Renal cortex interstitium (tissue), 11 donors: ENCODE measurements at regions not wholly inside any gene's neighbourhood (a gene's known extent, or its start where the extent isn't known, plus 50 kb on each side); places are given as distances from the start of the nearest gene placed in this dataset.

Experiments used
- DNase-seq, 11 donors: peaks; one replicate each; pipeline ENCODE4 v3.0.0-alpha.2; 2013; ENCODE audit warnings: low read depth in 9 of 11, low spot score in 4 of 11; ENCODE audit errors: extremely low read depth in 1 of 11

DNA sequence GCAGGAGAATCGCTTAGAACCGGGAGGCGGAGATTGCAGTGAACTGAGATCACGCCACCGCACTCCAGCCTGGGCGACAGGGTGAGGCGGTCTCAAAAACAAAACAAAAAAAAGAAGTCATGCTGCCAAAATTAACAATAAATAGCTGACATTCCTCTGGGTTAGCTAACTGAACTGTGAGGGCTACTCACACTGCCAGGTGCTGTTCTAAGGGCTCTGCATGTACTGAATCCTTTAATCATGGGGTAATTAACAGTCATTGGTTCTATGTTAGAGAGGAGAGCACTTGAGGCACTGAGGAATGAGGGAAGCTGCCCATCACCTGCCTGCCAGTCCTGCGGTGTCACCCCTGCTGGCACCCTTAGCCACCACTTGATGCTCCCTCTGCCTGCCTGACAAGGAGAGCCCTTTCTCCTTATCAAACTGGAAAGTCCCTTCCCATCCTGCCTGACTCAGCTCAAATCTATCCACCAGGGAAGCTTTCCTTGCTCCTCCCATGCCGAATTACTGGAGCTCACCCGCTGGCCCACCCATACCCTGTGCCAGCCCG, 73.0 kb upstream of the RIOK3 start:
- no peak for DNase-seq

DNA sequence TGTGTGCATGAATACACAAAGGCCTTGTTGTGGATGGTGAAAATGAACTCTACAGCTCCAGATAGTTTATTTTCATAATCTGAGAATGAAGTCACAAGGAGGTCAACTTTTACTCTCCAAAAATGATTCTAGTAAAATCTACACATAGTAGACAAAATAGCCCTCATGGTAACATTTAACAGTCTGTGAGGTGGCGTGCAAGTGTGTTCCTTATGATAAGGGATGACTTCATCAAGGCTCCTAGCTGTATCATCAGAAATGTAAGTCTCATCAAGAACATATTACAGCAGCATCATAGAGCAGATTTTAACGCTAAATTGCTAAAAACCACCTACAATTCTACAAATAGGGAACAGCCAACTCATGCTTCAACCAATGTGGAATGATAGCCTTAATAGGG, 72.3 kb upstream of the RIOK3 start:
- DNase-seq: no peak

DNA sequence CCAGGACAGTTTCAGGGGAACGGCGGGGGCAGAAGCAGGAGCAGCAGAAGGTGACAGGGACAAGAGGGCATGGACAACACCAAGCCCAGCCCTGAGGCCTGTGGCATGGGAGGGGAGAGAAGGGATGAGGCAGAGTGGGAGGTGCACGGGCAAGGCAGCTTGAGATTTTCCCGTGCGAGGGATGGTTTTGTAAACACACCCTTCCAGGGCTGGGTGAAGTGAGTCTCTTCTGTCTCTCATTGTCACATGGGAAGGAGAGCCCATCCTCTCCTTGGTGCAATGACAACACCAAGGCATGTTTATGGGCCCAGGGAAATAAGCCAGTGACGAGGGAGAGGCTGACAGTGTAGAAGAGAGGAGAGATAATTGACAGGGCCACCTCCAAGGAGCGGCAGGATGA, 69.6 kb upstream of the RIOK3 start:
- DNase-seq: no peak

DNA sequence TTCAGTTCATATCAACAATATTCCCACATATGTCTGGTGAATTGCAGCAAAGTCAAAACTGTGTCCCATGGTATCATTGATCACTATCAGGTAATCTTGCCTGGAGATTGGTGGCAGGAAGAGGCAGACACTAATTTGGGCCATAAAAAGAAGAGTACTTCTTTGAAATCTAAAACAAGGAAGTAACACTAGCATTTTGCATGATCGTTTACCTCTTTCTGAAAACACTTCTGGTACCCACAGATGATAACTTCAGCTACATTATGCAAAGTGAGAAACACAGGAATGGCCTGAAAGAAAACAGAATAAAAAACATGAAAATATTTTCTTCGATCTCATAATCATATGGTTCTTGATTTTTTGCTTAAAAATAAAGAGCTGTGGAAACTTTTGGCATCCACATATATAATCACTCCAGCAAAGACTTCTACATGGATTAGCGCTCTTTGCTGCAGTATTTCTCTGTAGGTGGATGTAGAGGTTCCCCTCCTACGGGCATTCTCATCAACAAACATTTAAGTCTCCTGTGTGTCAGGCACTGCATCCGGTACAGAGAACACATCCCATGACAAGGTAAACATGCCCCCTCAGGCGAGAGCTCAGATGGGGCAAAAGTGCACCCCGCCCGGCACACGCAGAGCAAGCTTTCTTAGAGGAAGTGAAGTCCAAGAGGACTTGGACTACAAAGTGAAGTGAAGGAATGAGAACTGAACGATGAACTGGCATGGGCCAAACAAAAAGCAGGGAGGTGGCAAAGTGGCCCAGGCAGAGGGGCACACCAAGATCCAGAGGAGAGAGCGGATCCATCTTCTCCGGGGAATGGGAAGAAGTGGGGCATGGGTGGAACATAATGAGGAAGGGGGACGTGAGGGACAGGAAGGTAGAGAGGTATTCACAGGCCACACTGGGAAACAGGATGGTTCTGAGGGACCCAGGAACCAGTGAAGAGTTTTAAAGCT, 68.0 kb upstream of the RIOK3 start:
- DNase-seq: no peak

DNA sequence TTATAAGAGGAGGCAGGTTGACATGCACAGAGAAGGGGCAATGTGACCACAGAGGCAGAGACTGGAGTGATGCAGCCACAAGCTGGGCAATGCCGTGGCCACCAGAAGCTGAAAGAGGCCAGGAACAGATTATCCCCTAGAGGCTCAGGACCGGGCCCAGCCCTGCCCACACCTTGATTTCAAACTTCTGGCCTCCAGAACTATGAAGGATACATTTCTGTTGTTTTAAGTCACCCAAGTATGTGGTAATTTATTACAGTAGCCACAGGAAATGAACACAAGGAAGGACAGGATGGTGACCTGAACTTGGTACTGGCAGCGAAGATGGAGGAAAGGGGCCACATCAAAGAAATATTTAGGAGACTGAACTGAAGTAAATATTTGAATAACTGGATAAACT, 66.8 kb upstream of the RIOK3 start:
- no peak for DNase-seq

GRCh38 chr18:23387265-23387664, 65.8 kb upstream of the RIOK3 start:
- no peak for DNase-seq

- DNase-seq: no peak
Observed at GRCh38 chr18:23388357-23388756, 64.7 kb upstream of the RIOK3 start.

DNA sequence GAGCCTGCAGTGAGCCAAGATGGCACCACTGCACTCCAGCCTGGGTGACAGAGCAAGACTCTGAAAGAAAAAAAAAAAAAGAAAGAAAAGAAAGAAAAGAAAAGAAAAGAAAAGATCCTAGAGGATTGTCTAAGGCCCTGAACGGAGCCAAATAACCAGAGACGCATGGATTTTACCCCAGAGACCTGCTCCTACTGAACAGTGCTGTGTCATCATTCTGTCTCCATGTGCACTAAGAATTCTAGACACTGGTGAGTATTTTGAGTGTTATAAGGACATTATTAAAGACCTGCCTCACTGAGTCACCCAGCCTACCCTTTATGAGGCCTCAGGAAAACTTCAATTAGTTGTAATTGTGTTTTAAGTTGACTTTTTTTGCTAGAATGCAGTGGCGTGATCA, 61.9 kb upstream of the RIOK3 start:
- DNase-seq: no peak

DNA sequence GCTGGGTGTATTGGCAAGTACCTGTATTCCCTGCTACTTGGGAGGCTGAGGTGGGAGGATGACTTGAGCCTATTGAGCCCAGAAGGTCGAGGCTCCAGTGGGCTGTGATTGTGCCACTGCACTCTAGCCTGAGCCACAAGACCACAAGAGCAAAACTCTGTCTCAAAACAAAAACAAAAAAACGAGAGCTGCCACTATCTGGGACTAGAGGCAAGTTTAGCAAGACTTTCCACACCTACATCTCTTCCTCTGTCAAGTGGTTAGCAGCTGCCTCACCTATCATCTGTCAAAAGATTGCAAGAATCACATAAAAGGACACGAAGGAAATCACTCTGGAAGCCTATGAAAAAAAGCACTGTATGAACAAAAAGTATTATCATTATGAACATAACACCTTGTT, 55.2 kb upstream of the RIOK3 start:
- DNase-seq: no peak

DNA sequence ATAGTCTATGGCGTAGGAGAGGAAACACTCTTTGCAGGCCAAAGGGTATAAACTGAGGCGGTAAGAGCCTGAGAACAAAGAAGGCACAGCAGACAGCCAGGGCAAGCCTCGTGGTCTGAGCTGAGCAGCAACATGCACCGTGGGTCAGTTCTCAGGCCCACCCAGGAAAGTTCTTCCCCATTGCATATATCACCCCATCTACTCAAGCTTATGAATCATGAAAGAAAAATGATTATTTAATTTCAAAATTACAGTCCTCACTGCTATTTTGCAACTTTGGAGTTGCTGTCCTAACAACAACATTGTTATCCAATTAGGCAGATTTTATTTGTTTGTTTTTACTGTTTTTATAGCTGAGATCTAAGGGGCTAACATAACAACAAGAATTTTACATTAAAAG, 54.7 kb upstream of the RIOK3 start:
- no peak for DNase-seq

GRCh38 chr18:23399067-23399466, 54.0 kb upstream of the RIOK3 start:
- no peak for DNase-seq

DNA sequence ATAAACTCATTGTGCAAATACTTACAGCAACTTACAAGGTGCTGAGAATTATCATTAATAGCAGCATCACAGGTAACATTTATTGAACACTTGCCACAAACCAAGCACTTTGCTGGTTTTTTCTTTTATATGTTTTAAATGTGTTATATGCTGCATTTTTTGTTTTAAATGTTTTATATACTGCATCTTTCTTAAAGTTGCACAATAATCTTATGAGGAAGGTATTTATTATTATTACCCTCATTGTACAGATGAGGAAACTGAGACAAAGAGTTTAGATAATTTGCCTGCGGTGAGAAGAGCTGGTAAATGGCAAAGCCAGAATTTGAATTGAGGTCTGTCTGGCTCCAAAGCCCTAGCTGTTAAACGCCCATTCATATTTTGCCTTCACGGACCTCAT, 52.2 kb upstream of the RIOK3 start:
- no peak for DNase-seq

- DNase-seq: peak in 10 of 11 donors; percentile 12 to 67 (median 32)
Observed at GRCh38 chr18:23401400-23402347, 51.4 kb upstream of the RIOK3 start.
